Psoas muscle (tissue), 7 donors: ENCODE measurements at regions not wholly inside any gene's neighbourhood (a gene's known extent, or its start where the extent isn't known, plus 50 kb on each side); places are given as distances from the start of the nearest gene placed in this dataset.

Source experiments
- ATAC-seq, 4 donors: fragments of 200-7000 bp; cut with Tn5 transposase; one replicate each; pipeline ENCODE4 v1.9.1; 2020; ENCODE audit warnings: moderate library complexity in 3 of 4, mild to moderate bottlenecking in 2 of 4
- DNase-seq, 2 donors: peaks; one replicate each; pipeline ENCODE4 v3.0.0-alpha.2; 2020
- H3K27ac ChIP-seq: fragments of 200-600 bp; one replicate; pipeline ENCODE4 v1.8.0; 2022
- H3K27me3 ChIP-seq, 3 donors: fragments of 200-600 bp in 1 of 3; one replicate each; pipeline versions ENCODE4 v1.6.1 to v1.8.0; 2013 to 2022; ENCODE audit warnings: low read length in 2 of 3, mild to moderate bottlenecking in 2 of 3, moderate library complexity in 1 of 3; ENCODE audit not compliant: insufficient read depth in 3 of 3
- H3K36me3 ChIP-seq, 2 donors: fragments of 200-600 bp in 1 of 2; one replicate each; pipeline versions ENCODE4 v1.6.1 to v1.8.0; 2013 to 2022; ENCODE audit warnings: low read depth in 1 of 2, mild to moderate bottlenecking in 1 of 2, moderate library complexity in 1 of 2; ENCODE audit not compliant: insufficient read depth in 1 of 2
- H3K4me1 ChIP-seq: fragments of 200-600 bp; one replicate; pipeline ENCODE4 v1.8.0; 2022
- H3K4me3 ChIP-seq: fragments of 200-600 bp; one replicate; pipeline ENCODE4 v1.8.0; 2022; ENCODE audit warnings: mild to moderate bottlenecking
- H3K9me3 ChIP-seq: fragments of 200-600 bp; one replicate; pipeline ENCODE4 v1.8.0; 2022
- CTCF ChIP-seq: fragments of 200-600 bp; IDR thresholded peaks from one replicate; pipeline ENCODE4 v1.8.0; 2022; ENCODE audit warnings: antibody characterized with exemption
- WGBS, 3 donors: extraction: QIAGEN DNeasy Blood & Tissue Kit; methylation state at CpG; one replicate each; pipeline versions ENCODE4 v1.1.6 to v1.1.7; 2013; 5-methylcytosine and 5-hydroxymethylcytosine counted together
- intact Hi-C, 2 donors: fragments of 100-400 bp; cut with DNase I; formaldehyde crosslinking; loops; one replicate each; pipeline versions ENCODE4 v1.11.0 to v1.14.2; 2022
- donor health status: healthy with polysubstance abuse.
- donor health status: DM: no; HTN: no; CAD: no; lungs with moderate emphysema.
- donor health status: Bipolar disorder and iron deficiency.
- donor health status: healthy.
- donor health status: DM: yes; HTN: yes; CAD: no.
- donor health status: DM: no; HTN: no; CAD: no.
- donor health status: DM: yes; HTN: yes; CAD: no.

GRCh38 chr1:18043871-18044270 is 63.7 kb upstream of the IGSF21 start:
- Histone ChIP-seq H3K4me1 (no peaks in the 10 kb centered on the region), H3K4me3 (no peak overlapping the region), H3K36me3 (no peaks in the 10 kb centered on the region), H3K27me3 (peaks cover 0 to 12% (median 0%) of the 10 kb centered on the region in 3 donors), H3K9me3 (no peaks in the 10 kb centered on the region), H3K27ac (no peak overlapping the region)
- ATAC-seq (no peak), DNase-seq (no peak)
- TF ChIP-seq CTCF, result no peak
- intact Hi-C loops, result no loop called here
- 80 to 82% (median 80%) methylated on average over 2 of the region's 2 CpGs for WGBS, 3 donors

- no peak for DNase-seq
- intact Hi-C loops, result no loop called here
- no peaks in the 10 kb centered on the region for H3K36me3 ChIP-seq
- H3K27ac ChIP-seq, result no peak overlapping the region
- H3K4me1 ChIP-seq, result no peaks in the 10 kb centered on the region
- TF ChIP-seq CTCF, result no peak
- H3K9me3 ChIP-seq, result no peaks in the 10 kb centered on the region
- no peak for ATAC-seq
- no peak overlapping the region for H3K4me3 ChIP-seq
- H3K27me3 ChIP-seq, result peaks cover 0 to 6% (median 0%) of the 10 kb centered on the region in 3 donors
- 49 to 57% (median 51%) methylated on average over 5 of the region's 5 CpGs for WGBS, 3 donors
Observed at GRCh38 chr1:18045203-18045602, 62.4 kb upstream of the IGSF21 start.

- WGBS, 3 donors, result 52 to 54% (median 54%) methylated on average over 7 to 8 of the region's 8 CpGs
- ATAC-seq (no peak), DNase-seq (no peak)
- no peak overlapping the region for H3K4me3 ChIP-seq
- intact Hi-C loops, result no loop called here
- no peaks in the 10 kb centered on the region for H3K36me3 ChIP-seq
- no peaks in the 10 kb centered on the region for H3K9me3 ChIP-seq
- no peak for TF ChIP-seq CTCF
- H3K4me1 ChIP-seq, result no peaks in the 10 kb centered on the region
- peaks cover 0 to 6% (median 0%) of the 10 kb centered on the region in 3 donors for H3K27me3 ChIP-seq
- H3K27ac ChIP-seq, result no peak overlapping the region
Observed at GRCh38 chr1:18045621-18046020, 62.0 kb upstream of the IGSF21 start.

GRCh38 chr1:18047122-18047521 is 60.5 kb upstream of the IGSF21 start:
- Histone ChIP-seq H3K4me3 (no peak overlapping the region), H3K36me3 (no peaks in the 10 kb centered on the region), H3K9me3 (no peaks in the 10 kb centered on the region), H3K27me3 (peaks cover 0 to 10% (median 4%) of the 10 kb centered on the region in 3 donors), H3K27ac (no peak overlapping the region), H3K4me1 (no peaks in the 10 kb centered on the region)
- 88 to 93% (median 90%) methylated on average over 3 of the region's 3 CpGs for WGBS, 3 donors
- intact Hi-C loops, result no loop called here
- TF ChIP-seq CTCF, result no peak
- ATAC-seq, result no peak
- no peak for DNase-seq

GRCh38 chr1:18049228-18049627 is 58.4 kb upstream of the IGSF21 start:
- WGBS, 3 donors, result 95% methylated on average over 1 of the region's 1 CpG
- no peak for TF ChIP-seq CTCF

More at GRCh38 chr1:18049228-18049627, 58.4 kb upstream of the IGSF21 start:
- Histone ChIP-seq H3K36me3 (no peaks in the 10 kb centered on the region), H3K27ac (no peak overlapping the region), H3K4me3 (no peak overlapping the region), H3K4me1 (no peaks in the 10 kb centered on the region), H3K27me3 (peaks cover 0 to 6% (median 6%) of the 10 kb centered on the region in 3 donors), H3K9me3 (no peaks in the 10 kb centered on the region)
- intact Hi-C loops, result no loop called here
- ATAC-seq (no peak), DNase-seq (no peak)
